AG09319 (cell line): ENCODE measurements at regions not wholly inside any gene's neighbourhood (a gene's known extent, or its start where the extent isn't known, plus 50 kb on each side); places are given as distances from the start of the nearest gene placed in this dataset.
"Not testable (repeated sequence)": the region's sequence is repeated elsewhere in the genome, so short reads cannot be mapped to it uniquely, and the experiment has no call there.

ENCODE experiments used
- DNase-seq: peaks from one replicate; pipeline ENCODE4 v3.0.0-alpha.2; 2010; ENCODE audit warnings: low read depth; ENCODE audit errors: extremely low read depth
- TF ChIP-seq, protein P1 (sequence below): IDR thresholded peaks from 2 replicates; pipeline ENCODE4 v1.5.1; 2011; ENCODE audit warnings: low read depth, mild to moderate bottlenecking, inconsistent platforms, low read length, moderate library complexity

DNA sequence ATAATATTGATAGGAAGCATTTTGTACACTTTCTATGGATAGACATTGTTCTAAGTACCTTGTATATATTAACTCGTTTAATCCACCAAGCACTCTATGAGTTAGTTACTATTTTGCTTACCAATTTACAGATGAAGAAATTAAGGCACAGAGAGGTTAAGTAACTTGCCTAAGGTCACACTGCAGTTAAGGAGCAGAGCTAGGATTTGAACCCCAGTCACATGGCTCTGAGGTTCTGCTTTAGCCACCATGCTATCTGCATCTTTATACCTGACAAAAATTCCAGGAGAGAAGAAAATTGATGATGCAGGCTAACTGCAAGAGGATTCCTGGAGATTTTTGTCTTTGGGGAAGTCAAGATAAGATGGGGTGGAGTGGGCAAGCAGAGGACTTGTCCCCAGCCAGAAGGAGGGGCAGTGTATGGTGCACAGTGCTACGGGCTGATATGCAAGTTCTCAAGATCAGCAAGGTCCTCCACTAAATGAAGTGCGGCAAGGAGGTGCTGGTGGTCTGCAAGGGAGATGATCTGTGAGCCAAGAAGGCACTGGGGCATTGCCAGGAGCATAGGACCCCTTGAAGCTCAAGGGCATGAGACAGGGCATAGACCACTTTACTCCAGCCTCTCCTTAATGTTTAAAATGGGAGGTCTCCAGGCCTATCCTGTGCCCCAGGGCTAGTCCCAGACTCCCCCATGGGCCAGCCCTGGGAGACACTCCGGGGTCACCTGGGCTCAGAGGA lies 430.6 kb downstream of the RPS24 start:
- TF ChIP-seq, protein P1, sequence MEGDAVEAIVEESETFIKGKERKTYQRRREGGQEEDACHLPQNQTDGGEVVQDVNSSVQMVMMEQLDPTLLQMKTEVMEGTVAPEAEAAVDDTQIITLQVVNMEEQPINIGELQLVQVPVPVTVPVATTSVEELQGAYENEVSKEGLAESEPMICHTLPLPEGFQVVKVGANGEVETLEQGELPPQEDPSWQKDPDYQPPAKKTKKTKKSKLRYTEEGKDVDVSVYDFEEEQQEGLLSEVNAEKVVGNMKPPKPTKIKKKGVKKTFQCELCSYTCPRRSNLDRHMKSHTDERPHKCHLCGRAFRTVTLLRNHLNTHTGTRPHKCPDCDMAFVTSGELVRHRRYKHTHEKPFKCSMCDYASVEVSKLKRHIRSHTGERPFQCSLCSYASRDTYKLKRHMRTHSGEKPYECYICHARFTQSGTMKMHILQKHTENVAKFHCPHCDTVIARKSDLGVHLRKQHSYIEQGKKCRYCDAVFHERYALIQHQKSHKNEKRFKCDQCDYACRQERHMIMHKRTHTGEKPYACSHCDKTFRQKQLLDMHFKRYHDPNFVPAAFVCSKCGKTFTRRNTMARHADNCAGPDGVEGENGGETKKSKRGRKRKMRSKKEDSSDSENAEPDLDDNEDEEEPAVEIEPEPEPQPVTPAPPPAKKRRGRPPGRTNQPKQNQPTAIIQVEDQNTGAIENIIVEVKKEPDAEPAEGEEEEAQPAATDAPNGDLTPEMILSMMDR, result no peak
- DNase-seq, result no peak

DNA sequence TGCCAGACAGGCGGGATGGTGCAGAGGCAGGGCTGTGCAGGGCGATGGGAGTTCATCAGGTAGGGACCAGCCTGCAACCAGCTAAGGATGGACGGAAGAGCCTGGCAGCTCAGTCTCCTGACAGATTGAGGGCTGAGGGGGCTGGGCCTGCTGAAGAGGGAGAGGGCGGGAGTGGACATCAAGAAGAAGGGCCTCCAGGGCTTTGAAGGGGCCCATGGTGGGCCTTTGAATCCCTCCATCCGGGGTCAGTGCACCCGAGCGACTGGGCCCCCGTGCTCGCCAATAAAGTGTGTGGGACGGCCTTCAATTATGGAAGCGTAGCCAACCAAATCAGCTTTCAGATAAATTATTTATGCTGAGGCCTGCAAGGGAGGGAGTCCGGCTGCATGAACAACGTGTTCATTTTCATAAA lies 431.2 kb downstream of the RPS24 start:
- no peak for DNase-seq
- TF ChIP-seq, protein P1, result no peak

DNA sequence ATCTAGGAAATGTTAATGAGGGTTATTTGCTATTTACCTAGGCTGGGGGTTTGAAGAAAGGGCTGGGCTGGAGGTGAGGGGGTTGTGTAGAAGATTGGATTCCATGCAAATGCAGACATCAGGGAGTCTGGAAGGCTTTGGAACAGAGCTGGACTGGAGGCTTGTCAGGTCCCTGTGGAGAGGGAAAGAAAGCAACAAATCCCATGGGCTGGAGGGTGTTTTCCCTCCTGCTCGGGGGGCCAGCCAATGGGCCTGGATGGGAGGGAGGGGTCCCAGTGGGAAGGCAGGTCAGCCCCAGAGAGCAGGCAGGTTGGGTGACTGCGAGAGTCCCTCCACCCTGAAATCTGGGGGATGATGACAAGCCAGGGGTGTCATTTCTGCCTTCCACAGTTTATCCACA lies 431.8 kb downstream of the RPS24 start:
- TF ChIP-seq, protein P1, result no peak
- no peak for DNase-seq

DNA sequence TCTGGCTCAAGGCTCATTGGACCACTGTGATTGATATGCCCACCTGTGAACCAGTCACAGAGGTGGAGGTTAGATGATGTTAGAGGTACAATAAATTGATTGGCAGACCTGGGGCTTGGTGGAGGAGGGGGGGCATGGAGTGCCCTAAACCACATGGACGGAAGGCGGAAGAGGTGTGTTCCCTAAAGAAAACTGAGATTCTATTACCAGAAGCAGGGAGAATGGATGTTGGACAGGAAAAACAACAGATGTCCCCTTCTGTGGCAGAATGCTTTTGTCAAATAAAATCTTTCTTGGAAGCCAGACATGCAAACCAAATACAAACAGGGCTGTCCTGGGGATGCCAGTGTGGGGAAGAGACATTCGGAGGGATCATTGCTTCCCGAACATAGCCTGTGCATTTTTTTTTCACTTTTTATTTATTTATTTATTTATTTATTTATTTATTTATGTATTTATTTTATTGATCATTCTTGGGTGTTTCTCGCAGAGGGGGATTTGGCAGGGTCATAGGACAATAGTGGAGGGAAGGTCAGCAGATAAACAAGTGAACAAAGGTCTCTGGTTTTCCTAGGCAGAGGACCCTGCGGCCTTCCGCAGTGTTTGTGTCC lies 433.9 kb downstream of the RPS24 start:
- no peak for DNase-seq
- TF ChIP-seq, protein P1, result no peak

DNA sequence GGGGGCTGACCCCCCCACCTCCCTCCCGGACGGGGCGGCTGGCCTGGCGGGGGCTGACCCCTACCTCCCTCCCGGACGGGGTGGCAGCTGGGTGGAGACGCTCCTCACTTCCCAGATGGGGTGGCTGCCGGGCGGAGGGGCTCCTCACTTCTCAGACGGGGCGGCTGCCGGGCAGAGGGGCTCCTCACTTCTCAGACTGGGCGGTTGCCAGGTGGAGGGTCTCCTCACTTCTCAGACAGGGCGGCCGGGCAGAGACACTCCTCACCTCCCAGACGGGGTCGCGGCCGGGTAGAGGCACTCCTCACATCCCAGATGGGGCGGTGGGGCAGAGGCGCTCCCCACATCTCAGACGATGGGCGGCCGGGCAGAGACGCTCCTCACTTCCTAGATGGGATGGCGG lies 435.1 kb downstream of the RPS24 start:
- not testable (repeated sequence) for DNase-seq

DNA sequence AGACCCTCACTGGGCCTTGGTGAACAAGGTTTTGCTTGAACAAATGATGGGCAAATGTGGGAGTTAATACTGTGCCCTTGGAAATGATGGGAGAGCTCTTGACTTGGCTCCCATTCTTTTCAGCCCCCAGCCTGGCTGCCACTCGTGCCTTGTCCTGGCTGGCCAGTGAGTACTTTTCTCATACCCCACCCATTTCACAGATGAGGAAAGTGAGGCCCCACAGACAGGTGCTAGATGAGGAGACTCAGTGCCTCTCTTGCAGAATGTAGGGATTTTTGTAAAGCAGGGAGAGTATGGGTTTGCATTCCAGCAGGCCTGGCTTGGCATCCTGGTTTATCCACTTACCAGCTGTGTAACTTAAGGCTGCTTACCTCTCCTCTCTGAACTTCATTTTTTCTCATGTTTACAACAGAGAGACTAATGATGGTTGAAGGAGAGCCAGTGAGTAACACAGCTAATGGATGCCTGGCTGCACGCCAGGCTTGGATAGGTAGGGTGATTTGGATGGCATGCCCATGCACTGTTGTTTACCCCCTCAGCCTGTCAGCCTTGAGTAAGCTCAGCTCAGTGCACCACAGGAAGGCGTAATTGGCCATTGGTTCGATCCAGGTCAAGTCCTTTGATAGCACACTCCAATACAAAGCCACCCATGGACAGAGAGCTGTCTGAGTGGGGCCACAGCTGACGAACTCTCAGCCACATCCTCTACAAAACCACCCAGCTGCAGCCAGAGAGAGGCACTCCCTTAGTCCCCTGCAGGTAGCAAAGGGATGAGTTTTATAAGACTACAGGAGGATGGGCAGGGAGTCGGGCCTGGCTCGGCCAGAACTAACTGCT lies 436.8 kb downstream of the RPS24 start:
- no peak for DNase-seq
- TF ChIP-seq, protein P1, result no peak

DNA sequence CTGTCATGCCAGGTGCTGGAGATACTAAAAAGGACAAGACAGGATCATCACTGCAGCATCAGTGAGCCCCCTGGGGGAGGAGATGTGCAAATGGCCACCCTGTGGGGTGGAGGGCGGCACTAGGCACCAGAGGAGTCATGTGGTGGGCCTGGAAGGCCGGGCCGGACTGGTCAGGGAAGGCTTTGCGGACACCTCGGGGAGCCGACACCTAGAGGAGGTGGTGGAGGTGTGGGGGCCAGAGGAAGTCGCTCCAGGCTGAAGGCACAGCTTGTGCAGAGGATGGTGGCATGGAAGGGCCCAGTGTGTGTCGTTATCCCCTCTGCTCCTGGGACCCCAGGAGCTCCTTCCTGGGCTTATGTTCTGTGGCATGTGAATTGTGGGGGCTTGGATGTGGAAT lies 437.7 kb downstream of the RPS24 start:
- TF ChIP-seq, protein P1, result no peak
- no peak for DNase-seq
